ENCODE measurements at regions not wholly inside any gene's neighbourhood (a gene's known extent, or its start where the extent isn't known, plus 50 kb on each side); places are given as distances from the start of the nearest gene placed in this dataset.

DNA sequence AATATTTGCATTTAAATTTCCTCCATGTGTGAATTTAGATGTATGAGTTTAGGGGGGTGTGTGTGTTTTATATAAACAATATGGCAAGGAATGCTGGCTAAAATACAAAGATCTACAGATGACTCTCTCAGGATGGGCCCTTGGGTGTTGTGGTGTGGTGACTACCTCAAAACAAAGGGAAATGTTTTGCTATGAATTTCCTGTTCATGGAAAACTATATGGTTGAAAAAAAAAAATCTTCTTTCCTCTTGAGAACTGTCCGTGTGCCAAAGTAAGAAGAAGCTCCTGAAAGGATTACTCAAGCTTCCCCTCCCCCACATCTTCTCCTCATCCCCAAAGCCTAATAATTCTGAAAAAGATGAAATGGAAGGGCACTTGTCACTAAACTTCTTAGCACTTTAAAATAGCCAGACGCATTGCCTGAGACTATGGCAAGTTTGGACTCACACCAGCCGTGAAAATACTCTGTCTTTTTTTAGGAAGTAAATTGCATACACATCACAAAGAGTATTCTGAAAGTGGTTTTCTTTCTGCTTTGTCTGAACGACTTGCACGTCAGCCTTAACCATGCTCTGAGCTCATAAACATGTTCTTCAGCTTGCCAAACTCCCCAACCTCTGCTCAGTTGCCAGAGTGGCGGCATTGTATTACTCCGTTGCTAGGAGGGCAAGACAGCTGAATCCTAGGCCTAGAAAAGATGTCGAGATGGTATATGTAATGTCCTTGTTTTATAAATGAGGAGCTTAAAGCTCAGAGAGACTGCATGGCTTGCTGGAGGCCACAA lies 250.4 kb upstream of the JADE1 start:
- Mint-ChIP-seq H3K4me1 (peaks cover 0 to 2% (median 0%) of the 10 kb centered on the region in 3 donors), H3K27me3 (peaks cover 0 to under 1% (median 0%) of the 10 kb centered on the region in 3 donors), H3K4me3 (no peak overlapping the region), H3K36me3 (no peaks in the 10 kb centered on the region), H3K27ac (no peak overlapping the region), H3K9me3 (no peaks in the 10 kb centered on the region)
- DNase-seq (no peak), ATAC-seq (ENCODE audit: low read depth in 2 of 2) (no peak)

DNA sequence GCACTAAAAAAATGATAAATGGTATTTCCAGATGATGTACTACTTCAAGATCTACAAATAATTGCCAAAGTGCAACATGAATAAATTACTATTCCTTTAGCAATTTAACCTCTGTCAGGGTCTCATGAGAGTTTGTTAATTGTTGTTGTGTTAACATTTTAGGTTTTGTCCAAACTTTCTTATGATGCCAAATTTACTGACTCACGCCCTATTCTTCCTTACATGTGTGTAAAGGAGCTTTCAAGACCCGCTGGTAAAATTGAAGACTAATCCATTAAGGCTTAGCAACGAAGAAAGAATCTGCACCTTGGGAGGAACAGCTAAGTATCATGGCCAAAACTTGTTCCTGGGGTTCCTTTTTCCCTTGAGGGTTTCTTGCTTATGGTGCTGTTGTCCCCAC lies 252.7 kb upstream of the JADE1 start:
- Mint-ChIP-seq H3K4me1 (peaks cover 8 to 17% (median 12%) of the 10 kb centered on the region in 3 donors), H3K27me3 (peaks cover 7 to 14% (median 8%) of the 10 kb centered on the region in 3 donors), H3K27ac (no peak overlapping the region), H3K9me3 (no peaks in the 10 kb centered on the region), H3K36me3 (no peaks in the 10 kb centered on the region), H3K4me3 (no peak overlapping the region)
- ATAC-seq (ENCODE audit: low read depth in 2 of 2) (no peak), DNase-seq (no peak)

DNA sequence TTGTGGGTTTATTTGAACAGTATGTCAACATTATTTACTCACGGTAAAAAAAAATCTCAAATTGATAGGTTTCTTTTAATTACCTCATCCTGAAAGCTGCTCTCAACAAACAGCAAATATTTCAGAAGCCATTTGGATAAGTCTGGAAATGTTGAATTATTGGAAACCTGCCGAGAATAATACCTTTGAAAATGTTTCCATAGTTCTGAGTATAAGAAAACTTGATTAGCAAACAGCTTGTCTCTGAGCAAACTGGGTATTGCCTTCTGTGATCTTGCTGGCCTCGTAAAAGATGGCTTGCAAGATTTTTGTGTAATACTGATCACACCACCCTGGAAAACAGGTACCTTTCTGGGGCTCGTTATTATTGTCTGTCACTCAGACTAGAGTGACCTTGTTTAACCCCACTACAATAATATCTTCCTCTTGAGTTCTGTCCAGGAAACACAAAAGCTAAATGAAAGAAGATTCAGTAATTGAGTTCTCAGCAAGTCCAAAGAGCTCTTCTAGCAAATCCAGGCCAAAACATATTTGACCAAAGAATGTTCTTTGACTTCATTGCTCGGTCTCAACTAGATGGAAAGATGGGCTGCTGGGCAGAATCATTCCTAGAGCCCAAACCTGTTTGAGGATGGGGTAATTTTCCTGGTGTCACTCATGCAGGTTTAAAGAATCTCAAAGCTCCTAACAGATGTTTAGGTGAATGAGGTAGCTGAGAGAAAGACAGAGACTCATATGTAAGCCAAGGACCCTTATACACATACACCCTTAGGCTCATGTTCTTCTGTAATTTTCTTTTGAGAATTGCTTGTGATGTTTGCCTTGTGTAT lies 255.6 kb upstream of the JADE1 start:
- ATAC-seq (ENCODE audit: low read depth in 2 of 2) (no peak), DNase-seq (no peak)
- Mint-ChIP-seq H3K36me3 (no peaks in the 10 kb centered on the region), H3K27ac (peak overlapping the region in 3 of 6 donors; percentile 87 to 97 (median 90)), H3K27me3 (peaks cover 8 to 21% (median 14%) of the 10 kb centered on the region in 3 donors), H3K4me3 (peak overlapping the region; percentile 85 to 97 (median 96)), H3K4me1 (peaks cover 8 to 17% (median 12%) of the 10 kb centered on the region in 3 donors), H3K9me3 (peaks cover 0 to 4% (median 0%) of the 10 kb centered on the region in 7 donors)

DNA sequence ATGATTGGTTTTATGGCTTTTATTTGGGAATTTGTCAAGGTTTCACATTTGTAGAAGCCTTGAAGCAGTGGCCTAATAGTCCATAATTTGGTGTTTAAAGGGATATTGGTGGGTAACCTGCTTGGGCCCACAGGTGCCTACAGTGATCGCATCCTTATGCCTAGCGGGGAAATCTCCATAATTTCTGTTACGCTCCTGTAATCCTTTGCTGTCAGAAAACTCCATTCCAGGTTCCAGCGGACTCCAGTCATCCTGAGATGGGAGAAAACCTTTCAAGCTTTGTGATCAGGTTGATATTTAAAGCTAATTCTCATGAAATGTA lies 257.0 kb upstream of the JADE1 start:
- DNase-seq (no peak), ATAC-seq (ENCODE audit: low read depth in 2 of 2) (no peak)
- H3K27me3 Mint-ChIP-seq: peaks cover 8 to 24% (median 14%) of the 10 kb centered on the region in 3 donors
- H3K9me3 Mint-ChIP-seq: peaks cover 0 to 4% (median 0%) of the 10 kb centered on the region in 7 donors
- H3K4me1 Mint-ChIP-seq: peaks cover 8 to 17% (median 12%) of the 10 kb centered on the region in 3 donors
- H3K4me3 Mint-ChIP-seq: peak overlapping the region; percentile 29 to 97 (median 92)
- peak overlapping the region in 3 of 6 donors; percentile 19 to 87 (median 56) for H3K27ac Mint-ChIP-seq
- no peaks in the 10 kb centered on the region for H3K36me3 Mint-ChIP-seq

DNA sequence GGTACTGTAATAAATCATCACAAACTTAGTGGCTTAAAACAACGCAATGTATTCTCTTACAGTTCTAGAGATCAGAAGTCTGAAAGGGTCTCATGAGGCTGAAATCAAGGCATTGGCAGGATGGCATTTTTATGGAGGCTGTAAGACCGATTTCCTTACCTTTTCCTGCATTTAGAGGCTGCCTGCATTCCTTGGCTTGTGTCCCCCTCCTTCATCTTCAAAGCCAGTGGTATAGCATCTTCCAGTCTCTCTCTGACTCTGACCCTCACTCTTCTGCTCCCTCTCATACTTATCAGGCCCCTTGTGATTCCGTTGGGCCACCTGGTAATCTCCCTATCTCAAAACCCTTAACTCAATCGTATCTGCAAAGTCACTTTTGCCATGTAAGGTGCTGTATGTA lies 258.2 kb upstream of the JADE1 start:
- Mint-ChIP-seq H3K4me1 (peaks cover 8 to 17% (median 12%) of the 10 kb centered on the region in 3 donors), H3K36me3 (no peaks in the 10 kb centered on the region), H3K9me3 (peaks cover 0 to 4% (median 0%) of the 10 kb centered on the region in 7 donors), H3K4me3 (peak overlapping the region in 1 of 8 donors; percentile 90), H3K27ac (no peak overlapping the region), H3K27me3 (peaks cover 13 to 29% (median 20%) of the 10 kb centered on the region in 3 donors)
- ATAC-seq (ENCODE audit: low read depth in 2 of 2): no peak
- no peak for DNase-seq

DNA sequence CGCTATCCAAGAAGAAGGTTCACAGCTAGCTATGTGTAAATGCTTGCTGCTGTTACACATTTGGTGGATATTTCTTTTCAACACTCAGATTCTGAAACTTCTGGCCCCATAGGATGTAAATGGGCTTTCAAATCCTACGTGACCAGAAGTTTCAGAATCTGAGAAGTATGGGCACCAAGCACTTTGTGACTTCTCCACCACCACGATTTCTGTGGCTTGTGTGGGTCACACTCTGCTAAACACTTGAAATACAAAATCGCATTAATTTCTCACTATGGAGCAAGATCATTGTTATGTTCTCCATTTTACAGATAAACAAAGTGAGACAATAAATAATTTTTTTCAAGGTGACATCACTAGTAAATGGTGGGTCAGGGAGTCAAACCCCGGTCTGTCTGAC lies 259.4 kb upstream of the JADE1 start:
- H3K36me3 Mint-ChIP-seq: no peaks in the 10 kb centered on the region
- ATAC-seq (ENCODE audit: low read depth in 2 of 2) (no peak), DNase-seq (no peak)
- peaks cover 13 to 29% (median 20%) of the 10 kb centered on the region in 3 donors for H3K27me3 Mint-ChIP-seq
- H3K27ac Mint-ChIP-seq: no peak overlapping the region
- H3K4me1 Mint-ChIP-seq: peaks cover 8 to 17% (median 12%) of the 10 kb centered on the region in 3 donors
- no peak overlapping the region for H3K4me3 Mint-ChIP-seq
- peaks cover 0 to 4% (median 0%) of the 10 kb centered on the region in 7 donors for H3K9me3 Mint-ChIP-seq

DNA sequence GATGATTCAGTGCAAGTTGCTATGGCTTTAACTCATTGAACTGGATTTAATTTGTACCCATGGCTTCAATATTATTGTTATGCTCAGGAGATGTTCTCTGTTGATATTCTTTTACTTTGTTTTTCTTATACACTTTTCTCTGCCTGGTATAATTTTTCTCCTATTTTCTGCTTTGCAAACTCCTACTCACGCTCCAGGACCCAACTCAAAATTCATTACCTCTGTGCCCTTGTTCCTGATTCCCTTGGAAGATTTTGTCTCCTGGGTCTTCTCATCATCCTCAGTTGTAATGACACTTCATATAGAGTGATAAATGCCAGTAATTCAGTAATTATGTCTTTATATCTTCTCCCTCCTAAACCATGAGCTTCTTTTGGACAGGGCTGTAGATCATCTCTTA lies 259.9 kb upstream of the JADE1 start:
- no peak for DNase-seq
- Mint-ChIP-seq H3K36me3 (no peaks in the 10 kb centered on the region), H3K27me3 (peaks cover 13 to 29% (median 20%) of the 10 kb centered on the region in 3 donors), H3K4me1 (peaks cover 8 to 17% (median 12%) of the 10 kb centered on the region in 3 donors), H3K27ac (no peak overlapping the region), H3K4me3 (no peak overlapping the region), H3K9me3 (peaks cover 0 to 4% (median 0%) of the 10 kb centered on the region in 7 donors)
- ATAC-seq (ENCODE audit: low read depth in 2 of 2): no peak

DNA sequence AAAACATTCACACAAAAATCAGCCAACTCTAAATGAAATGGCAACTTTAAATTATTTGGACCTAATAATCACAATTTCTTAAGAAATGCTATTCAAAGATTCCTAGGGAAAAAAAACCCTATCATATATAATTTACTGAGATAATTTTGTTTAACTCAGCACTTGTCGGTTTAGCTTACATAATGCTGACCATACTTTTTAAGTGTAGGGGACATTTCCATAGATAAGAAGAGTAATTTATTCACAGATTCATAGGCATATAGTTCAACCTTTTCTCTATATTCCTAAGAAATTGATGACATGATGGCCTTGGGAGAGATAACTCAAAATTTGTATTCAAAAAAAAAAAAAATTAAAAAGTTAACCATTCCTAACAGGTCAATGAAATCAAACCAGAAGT lies 260.8 kb upstream of the PGRMC2 start:
- Mint-ChIP-seq H3K4me1 (peaks cover 7 to 9% (median 9%) of the 10 kb centered on the region in 3 donors), H3K4me3 (no peak overlapping the region), H3K27me3 (peaks cover 13 to 29% (median 19%) of the 10 kb centered on the region in 3 donors), H3K27ac (no peak overlapping the region), H3K9me3 (peaks cover 0 to 4% (median 0%) of the 10 kb centered on the region in 7 donors), H3K36me3 (no peaks in the 10 kb centered on the region)
- ATAC-seq (ENCODE audit: low read depth in 2 of 2): no peak
- no peak for DNase-seq

DNA sequence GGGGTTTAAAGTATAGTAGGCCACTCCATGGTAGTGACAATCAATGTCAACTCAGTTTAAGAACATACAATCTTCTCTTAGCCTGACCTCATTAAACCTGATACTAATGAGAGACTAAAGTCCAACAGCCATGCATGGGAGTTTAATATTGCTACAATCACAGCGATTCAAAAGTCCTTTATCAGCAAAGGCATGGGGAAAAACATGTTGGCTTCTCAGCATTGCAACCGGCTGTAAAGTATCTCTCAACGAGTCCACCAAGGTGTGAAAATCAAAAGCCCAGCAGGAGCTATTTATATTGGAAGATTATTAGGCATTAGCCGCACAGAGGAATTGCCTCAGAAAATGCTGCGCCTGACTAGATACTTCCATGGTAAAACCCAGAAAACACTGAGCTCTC lies 256.7 kb upstream of the PGRMC2 start:
- ATAC-seq (ENCODE audit: low read depth in 2 of 2) (no peak), DNase-seq (no peak)
- H3K27ac Mint-ChIP-seq: no peak overlapping the region
- no peak overlapping the region for H3K4me3 Mint-ChIP-seq
- H3K36me3 Mint-ChIP-seq: no peaks in the 10 kb centered on the region
- H3K27me3 Mint-ChIP-seq: peaks cover 5 to 11% (median 10%) of the 10 kb centered on the region in 3 donors
- H3K9me3 Mint-ChIP-seq: peaks cover 0 to 1% (median 0%) of the 10 kb centered on the region in 7 donors
- no peaks in the 10 kb centered on the region for H3K4me1 Mint-ChIP-seq

DNA sequence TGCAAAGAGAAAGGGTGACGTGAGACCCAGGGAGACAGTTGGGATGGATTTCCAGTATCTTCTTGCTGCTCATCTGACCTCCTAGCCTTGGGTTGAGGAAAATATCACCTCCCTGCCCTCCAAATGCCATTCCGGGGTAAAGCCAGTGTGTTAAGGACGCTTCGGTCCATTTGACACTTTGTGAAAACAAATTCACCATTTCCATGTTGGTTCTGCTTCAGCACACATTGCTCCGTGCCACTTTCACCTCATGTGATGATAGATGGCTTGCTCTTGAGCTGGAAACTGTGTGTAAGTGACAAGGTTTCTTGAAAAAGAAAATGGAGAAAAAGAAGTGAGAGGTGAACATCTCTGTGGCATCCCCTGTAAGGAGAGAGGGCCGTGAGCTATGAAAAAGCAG lies 256.1 kb upstream of the PGRMC2 start:
- Mint-ChIP-seq H3K9me3 (peaks cover 0 to 1% (median 0%) of the 10 kb centered on the region in 7 donors), H3K4me1 (no peaks in the 10 kb centered on the region), H3K27ac (peak overlapping the region in 1 of 6 donors; percentile 5), H3K4me3 (no peak overlapping the region), H3K36me3 (no peaks in the 10 kb centered on the region), H3K27me3 (peaks cover 5 to 16% (median 10%) of the 10 kb centered on the region in 3 donors)
- DNase-seq (no peak), ATAC-seq (ENCODE audit: low read depth in 2 of 2) (no peak)

DNA sequence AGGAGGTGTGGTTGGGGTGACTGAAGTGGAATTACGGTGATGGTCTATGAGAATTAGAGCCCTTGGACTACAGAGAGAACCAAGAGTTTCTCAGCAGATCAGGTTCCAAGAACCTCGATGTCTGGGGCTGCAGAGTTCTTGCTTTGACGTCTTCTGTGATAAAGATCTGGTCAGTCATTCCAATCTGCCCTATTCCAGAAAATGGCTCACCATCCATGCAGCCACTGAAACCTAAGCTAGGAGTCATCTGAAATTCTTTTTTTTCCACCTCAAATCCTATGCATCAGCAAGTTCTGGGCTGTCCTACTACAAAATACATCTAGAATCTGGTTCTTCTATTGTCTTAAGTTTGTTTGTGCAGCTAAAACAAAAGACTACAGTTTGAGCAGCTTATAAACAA lies 254.4 kb upstream of the PGRMC2 start:
- no peaks in the 10 kb centered on the region for H3K4me1 Mint-ChIP-seq
- peaks cover 0 to 8% (median 5%) of the 10 kb centered on the region in 3 donors for H3K27me3 Mint-ChIP-seq
- H3K27ac Mint-ChIP-seq: no peak overlapping the region
- peaks cover 0 to 1% (median 0%) of the 10 kb centered on the region in 7 donors for H3K9me3 Mint-ChIP-seq
- DNase-seq: no peak
- no peaks in the 10 kb centered on the region for H3K36me3 Mint-ChIP-seq
- no peak for ATAC-seq (ENCODE audit: low read depth in 2 of 2)
- no peak overlapping the region for H3K4me3 Mint-ChIP-seq

DNA sequence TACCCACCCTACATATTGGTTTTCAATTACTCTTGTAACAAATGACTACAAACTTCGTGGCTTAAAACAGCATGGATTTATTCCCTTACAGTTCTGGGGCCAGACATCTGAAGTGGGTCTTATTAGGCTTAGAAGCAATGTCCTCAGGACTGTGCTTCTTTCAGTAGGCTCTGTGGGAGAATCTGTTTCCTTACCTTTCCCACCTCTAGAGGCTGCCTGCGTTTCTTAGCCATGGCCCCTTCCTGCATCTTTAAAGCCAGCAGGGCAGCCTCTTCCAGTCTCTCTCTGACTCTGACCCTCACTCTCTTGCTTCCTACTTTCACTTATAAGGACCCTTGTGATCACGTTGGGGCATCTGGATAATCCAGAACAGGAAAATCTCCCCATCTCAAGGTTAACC lies 252.5 kb upstream of the PGRMC2 start:
- ATAC-seq (ENCODE audit: low read depth in 2 of 2): no peak
- H3K4me3 Mint-ChIP-seq: no peak overlapping the region
- H3K4me1 Mint-ChIP-seq: no peaks in the 10 kb centered on the region
- H3K27ac Mint-ChIP-seq: peak overlapping the region in 1 of 6 donors; percentile 21
- peaks cover 0 to 4% (median 0%) of the 10 kb centered on the region in 7 donors for H3K9me3 Mint-ChIP-seq
- H3K27me3 Mint-ChIP-seq: peaks cover 0 to 8% (median 4%) of the 10 kb centered on the region in 3 donors
- no peaks in the 10 kb centered on the region for H3K36me3 Mint-ChIP-seq
- DNase-seq: no peak

DNA sequence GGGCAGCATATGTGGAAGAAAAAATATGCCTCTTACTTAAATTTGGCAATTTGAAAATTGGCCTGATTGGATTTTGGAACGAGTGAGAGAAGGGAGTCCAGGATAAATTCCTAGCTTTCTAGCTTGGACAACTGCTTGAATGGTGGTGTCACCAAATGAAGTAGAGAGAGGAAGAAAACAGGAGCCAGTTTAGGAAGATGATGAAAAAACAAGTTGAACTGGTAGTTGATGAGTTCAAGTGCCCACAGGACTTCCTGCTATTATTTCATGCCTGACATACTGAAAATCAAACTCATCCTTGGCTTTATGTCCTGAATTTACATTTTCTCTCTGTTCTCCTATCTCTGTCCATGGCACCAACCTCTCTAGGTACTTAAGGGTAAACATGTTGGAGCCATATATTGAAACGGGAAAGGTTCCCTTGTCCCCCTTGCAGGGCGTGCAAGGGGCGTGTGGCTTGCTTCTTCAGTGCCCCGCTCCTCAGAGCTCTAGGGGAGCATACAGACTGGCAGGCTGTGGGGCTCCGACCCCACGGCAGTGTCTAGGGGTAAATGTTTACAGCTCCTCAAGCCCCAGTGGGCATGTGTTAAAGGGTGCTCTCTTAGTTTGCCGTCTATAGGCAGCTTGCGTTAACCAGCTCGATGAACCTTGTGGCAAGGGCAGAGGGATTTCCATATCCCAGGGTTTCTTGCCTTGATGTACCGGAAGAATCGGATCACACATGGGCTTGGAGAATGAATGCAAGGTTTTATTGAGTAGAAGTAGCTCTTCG lies 250.7 kb upstream of the PGRMC2 start:
- ATAC-seq (ENCODE audit: low read depth in 2 of 2) (no peak), DNase-seq (no peak)
- peaks cover 0 to 4% (median 0%) of the 10 kb centered on the region in 7 donors for H3K9me3 Mint-ChIP-seq
- H3K4me1 Mint-ChIP-seq: no peaks in the 10 kb centered on the region
- H3K27ac Mint-ChIP-seq: no peak overlapping the region
- no peaks in the 10 kb centered on the region for H3K36me3 Mint-ChIP-seq
- no peak overlapping the region for H3K4me3 Mint-ChIP-seq
- H3K27me3 Mint-ChIP-seq: peaks cover 8 to 9% (median 8%) of the 10 kb centered on the region in 3 donors
